Fibroblast of skin of abdomen (primary cell): ENCODE measurements at regions not wholly inside any gene's neighbourhood (a gene's known extent, or its start where the extent isn't known, plus 50 kb on each side); places are given as distances from the start of the nearest gene placed in this dataset.

Experiments
- DNase-seq: peaks from one replicate; pipeline ENCODE4 v3.0.0-alpha.2; 2013

- DNase-seq = no peak
Measured at GRCh38 chr13:79081942-79082341, 324.1 kb downstream of the RBM26 start.

GRCh38 chr13:79079351-79079839 is 326.7 kb downstream of the RBM26 start:
- no peak for DNase-seq

- DNase-seq = no peak
Measured at GRCh38 chr13:79075703-79076102, 330.4 kb downstream of the RBM26 start.

- no peak for DNase-seq
Measured at GRCh38 chr13:79070343-79070974, 335.6 kb downstream of the RBM26 start.

DNA sequence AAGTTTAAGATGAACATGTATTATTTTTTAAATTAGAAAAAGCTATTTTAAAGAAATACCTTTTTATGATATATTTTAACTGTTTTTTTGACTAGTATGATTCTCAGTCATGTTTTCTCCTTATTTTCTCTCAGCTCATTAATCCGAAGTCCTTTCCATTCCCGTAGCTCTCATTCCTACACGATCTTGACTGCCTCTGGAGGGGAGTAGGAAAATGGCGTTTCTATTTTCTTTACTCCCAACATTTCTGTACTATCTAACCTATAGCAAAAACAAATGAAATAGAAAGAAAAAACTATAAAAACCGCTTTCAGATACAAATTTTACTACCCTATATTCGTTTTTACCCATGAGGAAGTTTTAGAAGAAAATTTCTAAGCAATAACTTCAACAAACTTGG is 343.8 kb downstream of the RBM26 start:
- DNase-seq = no peak

GRCh38 chr13:79060216-79060615 is 345.8 kb downstream of the RBM26 start:
- DNase-seq = no peak

DNA sequence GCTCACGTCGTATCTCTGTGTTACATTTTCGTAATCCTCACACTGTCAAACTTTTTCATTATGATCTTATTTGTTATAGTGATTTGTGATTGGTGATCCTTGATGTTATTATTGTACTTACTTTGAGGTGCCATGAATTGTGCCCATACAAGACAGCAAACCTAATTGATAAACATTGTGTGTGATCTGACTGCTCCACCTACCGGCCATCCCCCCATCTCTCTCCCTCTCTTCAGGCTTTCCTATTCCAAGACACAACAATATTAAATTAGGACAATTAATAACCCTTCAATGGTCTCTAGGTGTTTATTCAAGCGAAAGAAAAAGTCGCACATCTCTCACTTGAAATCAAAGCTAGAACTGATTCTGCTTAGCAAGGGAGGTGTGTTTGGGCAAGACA is 349.3 kb downstream of the RBM26 start:
- no peak for DNase-seq

- no peak for DNase-seq
Measured at GRCh38 chr13:79051472-79051871, 354.6 kb downstream of the RBM26 start.

GRCh38 chr13:79044415-79044814 is 361.6 kb downstream of the RBM26 start:
- no peak for DNase-seq

GRCh38 chr13:79043208-79043607 is 362.8 kb downstream of the RBM26 start:
- DNase-seq = no peak

DNA sequence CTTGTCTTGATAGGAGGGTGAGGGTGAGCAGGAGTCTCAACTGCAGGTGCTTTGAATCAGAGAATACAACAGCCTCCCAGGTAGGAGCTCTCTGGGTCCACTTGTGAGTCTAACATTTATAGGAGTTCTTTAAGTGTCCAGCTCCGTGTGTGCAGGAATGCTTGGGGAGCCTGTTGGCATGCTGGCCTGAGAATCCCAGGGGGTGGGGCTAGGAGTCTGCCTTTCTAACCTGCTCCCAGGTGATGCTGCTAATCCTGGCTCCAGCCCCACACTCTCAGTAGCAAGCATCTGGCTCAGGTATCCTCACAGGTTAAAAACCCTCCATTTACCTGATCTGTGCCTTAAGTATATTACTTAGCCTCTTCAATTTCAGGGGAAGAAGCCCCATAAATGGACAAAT is 368.9 kb downstream of the RBM26 start:
- no peak for DNase-seq

DNA sequence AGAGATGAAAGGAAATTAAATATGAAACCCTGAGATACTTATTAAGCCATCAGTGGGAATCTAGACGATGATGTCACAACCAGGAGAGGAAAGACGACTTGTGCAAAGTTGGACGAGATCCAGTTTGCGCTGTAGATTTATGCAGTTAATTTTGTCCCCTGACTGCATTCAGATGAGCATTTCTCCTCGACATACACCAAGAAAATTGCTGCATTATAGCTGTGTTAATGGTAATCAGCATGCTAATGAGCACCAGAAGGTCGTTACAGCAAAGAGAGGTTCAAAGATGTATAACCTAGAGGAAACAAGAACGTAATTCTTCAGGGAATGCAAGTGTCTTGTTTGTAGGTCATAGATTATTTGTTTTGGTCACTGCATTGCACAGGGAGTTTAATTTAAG is 371.7 kb downstream of the RBM26 start:
- no peak for DNase-seq

GRCh38 chr13:79030513-79030912 is 371.6 kb upstream of the OBI1 start:
- no peak for DNase-seq

DNA sequence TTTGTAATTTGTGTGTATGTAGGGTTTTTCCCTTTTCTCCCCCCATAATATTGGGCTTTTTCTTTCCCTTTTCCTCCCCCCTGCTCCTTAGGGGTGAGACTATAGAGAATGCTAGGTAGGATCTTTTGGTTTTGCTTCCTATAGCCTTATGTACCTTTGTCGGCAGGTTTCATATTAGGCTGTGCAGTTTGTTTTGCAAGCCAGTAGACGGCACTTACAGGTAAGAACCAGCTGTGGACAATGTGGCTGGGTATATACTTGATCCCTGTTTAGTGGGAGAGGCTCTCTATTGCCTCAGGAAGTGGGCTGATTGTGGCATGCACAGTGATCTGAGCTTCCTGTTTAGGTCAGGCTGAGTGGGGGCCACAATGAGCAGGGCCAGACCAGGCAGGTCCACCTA is 359.2 kb upstream of the OBI1 start:
- no peak for DNase-seq

DNA sequence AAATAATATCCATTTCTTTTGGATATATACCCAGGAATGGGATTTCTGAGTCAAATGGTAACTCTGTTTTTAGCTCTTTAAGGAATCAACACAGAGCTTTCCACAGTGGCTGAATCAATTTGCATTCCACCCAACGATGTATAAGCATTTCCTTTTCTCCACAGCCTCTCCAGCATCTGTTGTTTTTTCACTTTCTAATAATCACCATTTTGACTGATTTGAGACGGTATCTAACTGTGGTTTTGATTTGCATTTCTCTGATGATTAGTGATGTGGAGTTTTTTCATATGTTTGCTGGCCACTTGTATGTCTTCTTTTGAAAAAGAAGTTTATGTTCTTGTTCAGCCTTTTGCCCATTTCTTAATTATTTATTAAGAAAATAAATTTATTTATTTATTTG is 352.2 kb upstream of the OBI1 start:
- DNase-seq = no peak

DNA sequence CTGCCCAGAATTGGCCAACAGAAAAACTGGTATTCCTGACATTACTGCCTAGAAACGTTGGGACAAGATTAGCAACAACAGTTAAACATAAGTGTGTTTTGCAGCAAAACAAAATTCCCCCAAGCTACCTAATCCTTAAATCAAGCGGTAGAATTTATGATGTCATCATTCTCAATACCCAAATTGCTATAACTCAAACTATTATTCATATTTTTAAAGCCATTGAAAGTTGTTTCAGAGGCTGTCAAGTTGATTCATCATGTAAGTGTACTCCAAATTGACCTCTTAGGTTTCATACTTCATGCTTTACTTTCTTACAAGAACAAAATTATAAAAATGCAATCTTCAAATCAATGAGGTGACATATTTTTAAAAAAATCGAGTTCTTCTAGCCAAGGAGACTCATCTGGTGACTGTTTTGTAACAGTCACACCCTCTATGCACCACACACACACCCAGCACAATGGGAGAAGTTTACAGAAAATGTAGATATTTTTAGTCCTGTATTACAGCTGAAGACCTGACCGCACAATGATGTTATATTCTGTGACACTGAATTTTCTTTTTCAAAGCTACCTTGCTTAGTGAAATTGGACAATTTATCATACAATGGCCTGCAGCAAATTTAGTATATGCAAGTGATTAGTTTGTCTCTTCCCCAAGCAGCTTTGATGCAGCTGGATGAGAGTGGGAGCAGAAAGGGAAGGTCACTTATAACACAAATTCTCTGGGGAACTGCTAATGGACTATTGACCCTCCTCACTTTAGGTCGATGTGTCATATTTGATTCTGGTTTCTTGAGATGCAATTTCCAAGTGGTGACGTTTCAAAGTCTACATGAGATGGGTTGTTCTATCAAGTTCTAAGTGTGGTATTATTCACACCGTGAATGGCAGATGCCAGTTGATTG is 345.3 kb upstream of the OBI1 start:
- DNase-seq = no peak

GRCh38 chr13:78999494-78999893 is 340.5 kb upstream of the OBI1 start:
- DNase-seq = no peak

DNA sequence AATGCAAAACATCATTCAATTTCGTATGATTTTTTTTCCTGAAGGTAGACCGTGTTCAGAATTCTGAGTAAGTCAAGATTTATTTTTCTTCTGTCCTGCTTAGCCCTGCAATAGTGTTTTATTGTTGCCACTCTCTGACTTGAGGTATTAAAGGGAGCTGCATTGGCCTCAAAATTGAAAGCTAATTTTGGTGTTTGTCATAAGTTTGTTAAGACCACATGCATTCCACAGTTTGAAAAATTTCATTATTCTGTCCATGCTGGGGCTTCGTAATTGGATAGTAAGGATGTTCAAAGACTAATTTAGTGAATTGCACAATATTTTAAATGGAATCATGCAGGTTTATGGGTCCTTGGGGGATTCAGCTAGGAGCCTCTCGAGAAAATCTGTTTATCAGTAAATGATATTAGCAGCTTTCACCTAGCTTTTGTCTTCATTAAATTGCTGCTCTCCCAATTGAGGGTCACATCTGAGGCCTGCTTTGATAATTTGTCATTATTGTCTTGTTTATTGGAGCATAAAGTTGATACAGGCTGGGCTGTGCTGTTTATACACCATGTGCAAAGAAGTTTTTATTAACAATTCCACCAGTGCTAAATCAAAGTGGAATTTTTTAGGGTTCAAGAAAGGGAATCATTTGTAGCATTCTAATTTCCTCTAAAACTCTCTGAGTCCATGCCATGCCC is 339.8 kb upstream of the OBI1 start:
- DNase-seq = no peak

DNA sequence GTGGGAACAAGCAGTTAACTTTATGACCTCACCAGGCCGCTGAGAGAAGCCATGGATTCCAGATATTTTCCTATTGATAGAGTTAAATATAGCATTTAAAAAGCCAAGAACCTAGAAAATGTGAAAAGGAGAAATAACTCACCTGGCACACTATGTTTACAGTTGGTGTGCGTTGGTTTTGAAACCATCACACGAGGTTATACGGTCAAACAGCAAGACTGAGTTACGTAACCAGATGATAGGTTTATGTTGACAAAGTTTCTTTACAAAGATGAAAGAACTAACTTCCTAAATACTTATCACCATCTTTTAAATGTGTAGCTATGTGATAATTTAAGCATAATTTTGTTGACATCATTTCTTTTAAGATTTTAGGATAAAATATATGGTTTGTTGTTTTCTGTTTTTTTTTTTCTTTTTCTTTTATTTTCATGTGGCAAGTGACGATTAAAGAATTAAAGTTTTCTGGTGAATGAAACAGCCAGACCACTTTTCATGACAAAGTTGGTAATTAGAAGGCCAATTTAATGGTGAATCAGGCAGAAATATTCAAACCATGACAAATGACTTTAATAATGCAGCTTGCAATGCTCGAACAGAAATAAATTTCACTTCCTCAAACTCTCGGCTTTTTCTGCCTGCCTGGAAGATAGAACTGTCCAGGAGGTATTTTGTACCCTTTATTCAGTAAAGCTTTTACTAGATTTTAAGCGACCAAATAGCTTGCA is 339.1 kb upstream of the OBI1 start:
- DNase-seq = no peak

DNA sequence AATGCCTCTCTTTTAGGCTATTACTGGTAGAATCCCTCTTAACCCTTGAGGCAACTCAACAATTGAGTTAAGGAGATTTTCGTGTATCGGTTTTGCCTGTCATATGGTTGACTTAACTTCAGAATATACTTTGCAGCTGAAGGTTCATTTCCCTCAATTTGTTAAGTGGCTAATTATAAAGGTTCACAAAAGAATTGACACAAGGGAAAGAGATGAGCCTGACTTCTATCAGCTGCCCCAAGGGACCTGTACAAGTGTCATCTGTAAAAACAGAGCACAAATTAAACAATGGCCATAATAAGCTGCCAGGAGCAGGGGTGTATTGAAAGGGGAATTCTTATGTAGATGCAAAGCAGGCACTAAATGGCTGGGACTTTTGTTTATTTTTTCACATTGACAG is 334.8 kb upstream of the OBI1 start:
- DNase-seq = no peak

GRCh38 chr13:78981913-78982312 is 323.0 kb upstream of the OBI1 start:
- no peak for DNase-seq

- DNase-seq = no peak
Measured at GRCh38 chr13:78979349-78979748, 320.4 kb upstream of the OBI1 start.
